GM21825 (cell line): ENCODE measurements at regions not wholly inside any gene's neighbourhood (a gene's known extent, or its start where the extent isn't known, plus 50 kb on each side); places are given as distances from the start of the nearest gene placed in this dataset.
"Not testable (repeated sequence)": the region's sequence is repeated elsewhere in the genome, so short reads cannot be mapped to it uniquely, and the experiment has no call there.

Source experiments
- ATAC-seq: cut with Tn5 transposase; IDR thresholded peaks from one replicate; pipeline ENCODE4 v1.9.1; 2021; ENCODE audit warnings: mild to moderate bottlenecking, moderate library complexity; ENCODE audit not compliant: unreplicated experiment

- not testable (repeated sequence) for ATAC-seq
Measured at GRCh38 chr20:30164389-30164788, 1093.1 kb upstream of the DEFB115 start.

- no peak for ATAC-seq
Measured at GRCh38 chr20:30167540-30167939, 1089.9 kb upstream of the DEFB115 start.

- ATAC-seq: no peak
Measured at GRCh38 chr20:30168025-30168799, 1089.3 kb upstream of the DEFB115 start.

- ATAC-seq: no peak
Measured at GRCh38 chr20:30168800-30169138, 1088.7 kb upstream of the DEFB115 start.

GRCh38 chr20:30175681-30176080 lies 1081.8 kb upstream of the DEFB115 start:
- no peak for ATAC-seq

- not testable (repeated sequence) for ATAC-seq
Measured at GRCh38 chr20:30183124-30183523, 1074.3 kb upstream of the DEFB115 start.

GRCh38 chr20:30191785-30192184 lies 1065.7 kb upstream of the DEFB115 start:
- ATAC-seq: not testable (repeated sequence)

GRCh38 chr20:30234477-30234876 lies 1023.0 kb upstream of the DEFB115 start:
- ATAC-seq: not testable (repeated sequence)

GRCh38 chr20:30275073-30275472 lies 982.4 kb upstream of the DEFB115 start:
- not testable (repeated sequence) for ATAC-seq

- no peak for ATAC-seq
Measured at GRCh38 chr20:30281584-30282197, 975.8 kb upstream of the DEFB115 start.

- ATAC-seq: not testable (repeated sequence)
Measured at GRCh38 chr20:30283476-30284280, 973.8 kb upstream of the DEFB115 start.

- ATAC-seq: no peak
Measured at GRCh38 chr20:30284281-30284905, 973.1 kb upstream of the DEFB115 start.

GRCh38 chr20:30285677-30286076 lies 971.8 kb upstream of the DEFB115 start:
- ATAC-seq: no peak

- ATAC-seq: no peak
Measured at GRCh38 chr20:30286157-30286556, 971.3 kb upstream of the DEFB115 start.

- not testable (repeated sequence) for ATAC-seq
Measured at GRCh38 chr20:30287459-30287858, 970.0 kb upstream of the DEFB115 start.

- no peak for ATAC-seq
Measured at GRCh38 chr20:30288346-30288745, 969.1 kb upstream of the DEFB115 start.

GRCh38 chr20:30289049-30289448 lies 968.4 kb upstream of the DEFB115 start:
- not testable (repeated sequence) for ATAC-seq

- ATAC-seq: not testable (repeated sequence)
Measured at GRCh38 chr20:30289711-30290141, 967.7 kb upstream of the DEFB115 start.

GRCh38 chr20:30290361-30291063 lies 967.0 kb upstream of the DEFB115 start:
- ATAC-seq: not testable (repeated sequence)

GRCh38 chr20:30291064-30291379 lies 966.4 kb upstream of the DEFB115 start:
- ATAC-seq: not testable (repeated sequence)

GRCh38 chr20:30291686-30292085 lies 965.8 kb upstream of the DEFB115 start:
- not testable (repeated sequence) for ATAC-seq
